Ishikawa (cell line): ENCODE measurements at regions not wholly inside any gene's neighbourhood (a gene's known extent, or its start where the extent isn't known, plus 50 kb on each side); places are given as distances from the start of the nearest gene placed in this dataset.

Experiments used
- CEBPB ChIP-seq: IDR thresholded peaks from 2 replicates; pipeline ENCODE4 v1.6.1; 2012
- CREB1 ChIP-seq: IDR thresholded peaks from 2 replicates; pipeline ENCODE4 v1.6.1; 2012; ENCODE audit warnings: low read depth
- EP300 ChIP-seq: IDR thresholded peaks from 2 replicates; pipeline ENCODE4 v1.6.1; 2012; ENCODE audit warnings: borderline replicate concordance
- FOXM1 ChIP-seq: IDR thresholded peaks from 2 replicates; pipeline ENCODE4 v1.6.1; 2012; ENCODE audit warnings: low read depth, borderline replicate concordance
- MAX ChIP-seq: IDR thresholded peaks from 2 replicates; pipeline ENCODE4 v1.6.1; 2012
- NFIC ChIP-seq: IDR thresholded peaks from 2 replicates; pipeline ENCODE4 v1.6.1; 2012
- RAD21 ChIP-seq: IDR thresholded peaks from 2 replicates; pipeline ENCODE4 v1.6.1; 2012; ENCODE audit warnings: low read depth
- REST ChIP-seq: IDR thresholded peaks from 2 replicates; pipeline ENCODE4 v1.6.1; 2012; ENCODE audit warnings: low read depth, mild to moderate bottlenecking
- TAF1 ChIP-seq: IDR thresholded peaks from 2 replicates; pipeline ENCODE4 v1.6.1; 2012; ENCODE audit warnings: low read depth, mild to moderate bottlenecking
- TCF12 ChIP-seq: IDR thresholded peaks from 2 replicates; pipeline ENCODE4 v1.6.1; 2012; ENCODE audit warnings: low read depth
- TEAD4 ChIP-seq: IDR thresholded peaks from 2 replicates; pipeline ENCODE4 v1.6.1; 2012
- USF1 ChIP-seq: IDR thresholded peaks from 2 replicates; pipeline ENCODE4 v1.6.1; 2012
- YY1 ChIP-seq: IDR thresholded peaks from 2 replicates; pipeline ENCODE4 v1.6.1; 2012; ENCODE audit warnings: low read depth
- ZBTB7A ChIP-seq: IDR thresholded peaks from 2 replicates; pipeline ENCODE4 v1.6.1; 2012; ENCODE audit warnings: low read depth

- no peak for TF ChIP-seq CEBPB
- no peak for TF ChIP-seq TCF12
- no peak for TF ChIP-seq TEAD4
- no peak for TF ChIP-seq REST
- no peak for TF ChIP-seq RAD21
- TF ChIP-seq TAF1, result no peak
- no peak for TF ChIP-seq MAX
- no peak for TF ChIP-seq FOXM1
- no peak for TF ChIP-seq EP300
- no peak for TF ChIP-seq YY1
- no peak for TF ChIP-seq USF1
- no peak for TF ChIP-seq NFIC
- no peak for TF ChIP-seq CREB1
- TF ChIP-seq ZBTB7A, result no peak
Observed at GRCh38 chrX:16526003-16526402, 124.0 kb upstream of the S100G start.
